ENCODE measurements at regions not wholly inside any gene's neighbourhood (a gene's known extent, or its start where the extent isn't known, plus 50 kb on each side); places are given as distances from the start of the nearest gene placed in this dataset.
A peak's percentile ranks its signal among the peaks of the same experiment; 100 is the strongest.
"Not testable (repeated sequence)": the region's sequence is repeated elsewhere in the genome, so short reads cannot be mapped to it uniquely, and the experiment has no call there.

DNA sequence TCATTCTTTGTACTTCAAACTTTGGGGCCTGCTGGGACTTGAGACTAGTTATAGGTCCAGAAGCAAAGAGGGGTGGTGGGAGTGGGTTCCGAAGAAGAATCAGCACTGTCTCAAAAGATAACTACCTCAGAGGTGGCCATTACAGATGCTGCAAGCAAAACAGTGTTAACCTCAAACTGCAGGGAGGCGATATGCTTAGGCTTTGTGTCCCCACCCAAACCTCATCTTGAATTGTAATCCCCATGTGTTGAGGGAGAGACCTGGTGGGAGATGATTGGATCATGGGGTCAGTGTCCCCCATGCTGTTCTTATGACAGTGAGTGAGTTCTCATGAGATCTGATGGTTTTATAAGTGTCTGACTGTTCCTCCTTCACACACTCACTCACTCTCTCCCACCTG lies 545.3 kb downstream of the XYLT1 start:
- H3K4me3 ChIP-seq (ENCODE audit: low read depth in 1 of 3, low read length in 3 of 3): no peak overlapping the region
- no peak overlapping the region for H3K27ac ChIP-seq (ENCODE audit: low read depth in 1 of 3, low read length in 2 of 3)
- 93 to 94% (median 93%) methylated on average over 2 of the region's 2 CpGs for WGBS, 3 donors
- no peaks in the 10 kb centered on the region for H3K9me3 ChIP-seq (ENCODE audit: control insufficient read depth in 2 of 2, insufficient read depth in 1 of 2, low read depth in 1 of 2, low read length in 1 of 2)
- no peaks in the 10 kb centered on the region for H3K4me1 ChIP-seq (ENCODE audit: control insufficient read depth in 3 of 3, insufficient read depth in 2 of 3, low read depth in 1 of 3, low read length in 2 of 3)
- FAIRE-seq (no peak), DNase-seq (no peak)
- no peaks in the 10 kb centered on the region for H3K36me3 ChIP-seq (ENCODE audit: control insufficient read depth in 3 of 3, insufficient read depth in 2 of 3, low read depth in 1 of 3, low read length in 3 of 3)
- no peaks in the 10 kb centered on the region for H3K27me3 ChIP-seq (ENCODE audit: control insufficient read depth in 3 of 3, insufficient read depth in 3 of 3, low read length in 3 of 3)

DNA sequence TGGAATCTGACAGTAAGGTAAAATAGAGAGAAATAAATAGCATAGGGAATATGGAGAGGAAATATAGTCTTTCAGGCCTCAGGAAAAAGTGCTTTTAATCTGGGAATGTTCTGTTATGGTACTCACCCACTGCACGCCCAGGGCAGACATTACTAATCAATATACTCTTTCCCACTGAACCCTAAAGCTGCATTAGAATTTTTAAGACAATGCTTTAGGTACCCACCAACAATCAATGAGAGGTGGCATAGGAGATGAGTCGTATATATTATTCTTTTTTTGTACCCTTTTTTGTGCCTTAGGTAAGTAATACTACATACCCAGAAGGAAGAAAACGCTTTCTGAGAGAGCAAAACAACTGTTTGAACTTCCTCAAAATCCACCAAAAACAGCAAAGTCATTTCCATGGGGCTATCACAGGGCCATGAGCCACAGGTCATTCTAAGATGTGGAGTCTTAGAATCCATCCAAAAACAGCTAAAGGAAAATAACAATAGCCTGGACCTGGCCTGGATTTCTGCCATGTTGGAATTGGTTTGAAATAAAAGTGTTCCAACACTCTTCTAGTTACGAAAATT lies 542.1 kb downstream of the XYLT1 start:
- Histone ChIP-seq H3K9me3 (ENCODE audit: control insufficient read depth in 2 of 2, insufficient read depth in 1 of 2, low read depth in 1 of 2, low read length in 1 of 2) (no peaks in the 10 kb centered on the region), H3K27ac (ENCODE audit: low read depth in 1 of 3, low read length in 2 of 3) (no peak overlapping the region), H3K27me3 (ENCODE audit: control insufficient read depth in 3 of 3, insufficient read depth in 3 of 3, low read length in 3 of 3) (no peaks in the 10 kb centered on the region), H3K4me3 (ENCODE audit: low read depth in 1 of 3, low read length in 3 of 3) (no peak overlapping the region), H3K4me1 (ENCODE audit: control insufficient read depth in 3 of 3, insufficient read depth in 2 of 3, low read depth in 1 of 3, low read length in 2 of 3) (no peaks in the 10 kb centered on the region), H3K36me3 (ENCODE audit: control insufficient read depth in 3 of 3, insufficient read depth in 2 of 3, low read depth in 1 of 3, low read length in 3 of 3) (no peaks in the 10 kb centered on the region)
- 72 to 78% (median 77%) methylated on average over 4 of the region's 4 CpGs for WGBS, 3 donors
- DNase-seq: no peak
- no peak for FAIRE-seq

DNA sequence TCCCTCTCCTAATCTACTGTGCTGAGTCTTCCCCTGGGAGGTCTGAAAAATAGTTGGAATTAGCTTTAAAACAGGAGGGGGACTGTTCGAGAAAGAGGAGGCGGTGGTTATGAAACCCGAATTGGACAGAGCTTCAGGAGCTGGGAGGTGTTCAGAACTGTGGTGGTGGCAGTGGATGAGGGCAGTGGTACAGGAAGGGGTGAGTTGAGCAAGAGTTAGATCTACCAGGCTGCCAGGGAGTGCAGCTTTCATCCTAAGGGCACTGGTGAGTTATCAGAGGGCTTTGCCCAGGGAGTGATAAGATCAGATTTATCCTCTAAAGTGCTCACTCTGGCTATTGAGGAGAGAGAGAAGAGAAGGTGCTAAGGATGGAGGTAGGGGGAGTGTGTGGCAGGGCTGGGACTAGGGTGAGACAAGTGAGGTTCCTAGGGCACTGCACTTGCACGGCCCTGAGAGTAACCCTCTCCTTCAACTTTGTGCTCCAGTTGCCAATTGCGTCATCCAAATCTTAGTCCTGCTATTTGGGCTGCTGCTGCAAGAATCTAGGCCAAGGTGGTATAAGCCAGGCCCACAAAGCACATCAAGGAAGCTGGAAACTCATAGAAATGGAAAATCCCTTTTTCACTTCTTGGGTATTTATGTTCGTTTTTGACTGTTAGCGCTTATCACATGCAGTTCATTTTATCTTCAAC lies 540.3 kb downstream of the XYLT1 start:
- H3K27me3 ChIP-seq (ENCODE audit: control insufficient read depth in 3 of 3, insufficient read depth in 3 of 3, low read length in 3 of 3): no peaks in the 10 kb centered on the region
- H3K36me3 ChIP-seq (ENCODE audit: control insufficient read depth in 3 of 3, insufficient read depth in 2 of 3, low read depth in 1 of 3, low read length in 3 of 3): no peaks in the 10 kb centered on the region
- H3K9me3 ChIP-seq (ENCODE audit: control insufficient read depth in 2 of 2, insufficient read depth in 1 of 2, low read depth in 1 of 2, low read length in 1 of 2): no peaks in the 10 kb centered on the region
- FAIRE-seq (no peak), DNase-seq (no peak)
- no peak overlapping the region for H3K27ac ChIP-seq (ENCODE audit: low read depth in 1 of 3, low read length in 2 of 3)
- no peaks in the 10 kb centered on the region for H3K4me1 ChIP-seq (ENCODE audit: control insufficient read depth in 3 of 3, insufficient read depth in 2 of 3, low read depth in 1 of 3, low read length in 2 of 3)
- WGBS, 3 donors: 69 to 77% (median 76%) methylated on average over 7 of the region's 7 CpGs
- no peak overlapping the region for H3K4me3 ChIP-seq (ENCODE audit: low read depth in 1 of 3, low read length in 3 of 3)

DNA sequence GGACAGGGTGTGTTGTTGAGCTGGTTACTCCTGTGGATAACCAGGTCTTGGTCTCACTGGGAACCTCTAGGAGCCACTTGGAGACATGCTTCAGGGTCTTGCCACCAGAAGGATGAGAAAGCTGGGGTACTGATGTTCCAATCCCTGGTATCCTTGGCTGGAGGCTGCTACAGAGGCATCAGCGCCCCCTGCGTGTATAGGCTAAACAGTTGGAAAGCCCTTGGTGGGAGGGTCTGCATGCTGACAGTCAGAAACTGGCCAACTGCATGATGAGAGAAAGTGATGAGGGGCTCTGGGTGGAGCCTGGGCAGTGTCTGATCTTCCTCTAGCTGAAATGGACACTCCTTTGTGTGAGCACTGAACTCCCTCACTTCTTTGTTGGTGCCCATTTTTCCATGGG lies 536.9 kb downstream of the XYLT1 start:
- WGBS, 3 donors: 67 to 91% (median 69%) methylated on average over 2 of the region's 2 CpGs
- Histone ChIP-seq H3K4me3 (ENCODE audit: low read depth in 1 of 3, low read length in 3 of 3) (no peak overlapping the region), H3K36me3 (ENCODE audit: control insufficient read depth in 3 of 3, insufficient read depth in 2 of 3, low read depth in 1 of 3, low read length in 3 of 3) (no peaks in the 10 kb centered on the region), H3K4me1 (ENCODE audit: control insufficient read depth in 3 of 3, insufficient read depth in 2 of 3, low read depth in 1 of 3, low read length in 2 of 3) (no peaks in the 10 kb centered on the region), H3K9me3 (ENCODE audit: control insufficient read depth in 2 of 2, insufficient read depth in 1 of 2, low read depth in 1 of 2, low read length in 1 of 2) (no peaks in the 10 kb centered on the region), H3K27me3 (ENCODE audit: control insufficient read depth in 3 of 3, insufficient read depth in 3 of 3, low read length in 3 of 3) (no peaks in the 10 kb centered on the region), H3K27ac (ENCODE audit: low read depth in 1 of 3, low read length in 2 of 3) (no peak overlapping the region)
- DNase-seq: no peak
- FAIRE-seq: no peak

DNA sequence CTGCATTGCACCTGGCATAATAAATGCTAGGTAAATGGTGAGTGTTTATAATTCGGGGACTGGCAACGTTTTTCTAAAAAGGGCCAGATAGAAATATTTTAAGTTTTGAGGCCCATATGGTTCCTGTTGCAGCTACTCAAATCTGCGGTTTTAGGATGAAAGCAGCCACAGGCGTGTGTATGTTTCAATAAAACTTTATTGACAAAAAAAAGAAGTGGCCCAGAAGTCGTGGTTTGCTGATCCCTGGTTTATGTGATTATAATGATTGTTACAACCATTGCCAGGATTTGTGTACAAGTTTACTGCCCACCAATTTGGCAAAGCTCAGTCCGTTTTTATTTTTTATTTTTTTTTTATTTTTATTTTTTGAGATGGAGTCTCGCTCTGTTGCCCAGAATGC lies 536.1 kb downstream of the XYLT1 start:
- H3K9me3 ChIP-seq (ENCODE audit: control insufficient read depth in 2 of 2, insufficient read depth in 1 of 2, low read depth in 1 of 2, low read length in 1 of 2): no peaks in the 10 kb centered on the region
- DNase-seq (no peak), FAIRE-seq (no peak)
- no peak overlapping the region for H3K27ac ChIP-seq (ENCODE audit: low read depth in 1 of 3, low read length in 2 of 3)
- WGBS, 3 donors: 83 to 90% (median 86%) methylated on average over 7 of the region's 7 CpGs
- no peaks in the 10 kb centered on the region for H3K4me1 ChIP-seq (ENCODE audit: control insufficient read depth in 3 of 3, insufficient read depth in 2 of 3, low read depth in 1 of 3, low read length in 2 of 3)
- H3K36me3 ChIP-seq (ENCODE audit: control insufficient read depth in 3 of 3, insufficient read depth in 2 of 3, low read depth in 1 of 3, low read length in 3 of 3): no peaks in the 10 kb centered on the region
- H3K4me3 ChIP-seq (ENCODE audit: low read depth in 1 of 3, low read length in 3 of 3): no peak overlapping the region
- no peaks in the 10 kb centered on the region for H3K27me3 ChIP-seq (ENCODE audit: control insufficient read depth in 3 of 3, insufficient read depth in 3 of 3, low read length in 3 of 3)

DNA sequence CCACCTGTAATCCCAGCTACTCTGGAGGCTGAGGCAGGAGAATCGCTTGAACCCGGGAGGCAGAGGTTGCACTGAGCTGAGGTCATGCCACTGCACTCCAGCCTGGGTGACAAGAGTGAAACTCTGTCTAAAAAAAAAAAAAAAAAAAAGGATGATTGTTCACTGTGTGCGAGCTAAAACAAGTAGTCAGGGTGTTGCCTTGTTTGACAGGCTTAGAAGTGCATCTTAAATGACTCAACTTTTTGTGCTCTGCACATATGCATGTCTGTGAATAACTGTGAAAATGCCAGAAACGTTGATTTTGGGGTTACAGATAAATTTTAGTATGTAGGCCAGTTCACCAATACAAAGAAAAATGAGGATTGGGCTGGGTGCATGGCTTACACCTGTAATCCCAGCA lies 534.9 kb downstream of the XYLT1 start:
- not testable (repeated sequence) for FAIRE-seq; DNase-seq; H3K27ac ChIP-seq (ENCODE audit: low read depth in 1 of 3, low read length in 2 of 3); H3K27me3 ChIP-seq (ENCODE audit: control insufficient read depth in 3 of 3, insufficient read depth in 3 of 3, low read length in 3 of 3); H3K4me3 ChIP-seq (ENCODE audit: low read depth in 1 of 3, low read length in 3 of 3); H3K36me3 ChIP-seq (ENCODE audit: control insufficient read depth in 3 of 3, insufficient read depth in 2 of 3, low read depth in 1 of 3, low read length in 3 of 3); H3K4me1 ChIP-seq (ENCODE audit: control insufficient read depth in 3 of 3, insufficient read depth in 2 of 3, low read depth in 1 of 3, low read length in 2 of 3); H3K9me3 ChIP-seq (ENCODE audit: control insufficient read depth in 2 of 2, insufficient read depth in 1 of 2, low read depth in 1 of 2, low read length in 1 of 2)
- 74 to 85% (median 74%) methylated on average over 4 of the region's 4 CpGs for WGBS, 3 donors

DNA sequence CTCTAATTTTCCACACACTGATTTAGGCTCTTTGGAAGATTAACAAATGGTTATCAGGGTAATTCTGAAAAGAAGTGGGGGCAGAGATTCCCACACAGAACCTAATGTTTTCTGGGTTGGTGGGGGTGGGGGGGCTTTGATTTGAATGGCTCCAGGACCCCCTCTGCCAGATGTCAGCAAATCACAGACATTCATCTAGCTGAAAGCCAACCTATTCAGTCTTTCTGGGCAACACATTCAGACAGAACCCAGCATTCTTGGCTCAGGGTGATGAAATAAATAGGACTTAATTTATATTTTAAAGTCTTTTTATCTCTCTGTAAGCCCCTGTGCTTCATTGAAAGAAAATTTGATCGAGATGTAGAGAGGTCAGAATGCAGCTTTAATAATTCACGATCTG lies 533.2 kb downstream of the XYLT1 start:
- Histone ChIP-seq H3K4me1 (ENCODE audit: control insufficient read depth in 3 of 3, insufficient read depth in 2 of 3, low read depth in 1 of 3, low read length in 2 of 3) (no peaks in the 10 kb centered on the region), H3K27me3 (ENCODE audit: control insufficient read depth in 3 of 3, insufficient read depth in 3 of 3, low read length in 3 of 3) (no peaks in the 10 kb centered on the region), H3K4me3 (ENCODE audit: low read depth in 1 of 3, low read length in 3 of 3) (no peak overlapping the region), H3K9me3 (ENCODE audit: control insufficient read depth in 2 of 2, insufficient read depth in 1 of 2, low read depth in 1 of 2, low read length in 1 of 2) (no peaks in the 10 kb centered on the region), H3K27ac (ENCODE audit: low read depth in 1 of 3, low read length in 2 of 3) (no peak overlapping the region), H3K36me3 (ENCODE audit: control insufficient read depth in 3 of 3, insufficient read depth in 2 of 3, low read depth in 1 of 3, low read length in 3 of 3) (no peaks in the 10 kb centered on the region)
- 13 to 43% (median 18%) methylated on average over 2 of the region's 2 CpGs for WGBS, 3 donors
- FAIRE-seq (no peak), DNase-seq (no peak)

DNA sequence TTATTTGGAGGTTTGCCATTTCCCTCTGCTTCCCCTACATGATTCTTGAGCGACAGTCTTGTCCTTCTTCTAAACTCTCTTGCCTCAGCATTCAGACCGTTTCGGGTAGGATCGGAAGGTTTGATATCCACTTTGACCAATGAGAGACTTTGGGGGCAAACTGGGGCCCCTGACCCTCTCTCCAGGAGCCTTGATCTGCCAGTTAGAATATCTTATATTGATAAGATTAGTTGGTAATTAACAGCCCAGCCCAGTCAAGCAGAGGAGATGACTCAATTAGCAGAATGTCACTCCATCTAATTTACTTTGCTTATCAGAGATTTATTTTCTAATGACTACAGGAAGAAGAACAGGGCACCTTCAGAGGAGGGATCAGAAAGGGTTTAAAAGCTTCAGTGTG lies 532.8 kb downstream of the XYLT1 start:
- Histone ChIP-seq H3K9me3 (ENCODE audit: control insufficient read depth in 2 of 2, insufficient read depth in 1 of 2, low read depth in 1 of 2, low read length in 1 of 2) (no peaks in the 10 kb centered on the region), H3K4me3 (ENCODE audit: low read depth in 1 of 3, low read length in 3 of 3) (no peak overlapping the region), H3K36me3 (ENCODE audit: control insufficient read depth in 3 of 3, insufficient read depth in 2 of 3, low read depth in 1 of 3, low read length in 3 of 3) (no peaks in the 10 kb centered on the region), H3K4me1 (ENCODE audit: control insufficient read depth in 3 of 3, insufficient read depth in 2 of 3, low read depth in 1 of 3, low read length in 2 of 3) (no peaks in the 10 kb centered on the region), H3K27me3 (ENCODE audit: control insufficient read depth in 3 of 3, insufficient read depth in 3 of 3, low read length in 3 of 3) (no peaks in the 10 kb centered on the region), H3K27ac (ENCODE audit: low read depth in 1 of 3, low read length in 2 of 3) (no peak overlapping the region)
- FAIRE-seq (no peak), DNase-seq (peak in 1 of 2 donors; percentile 5)
- 9 to 26% (median 10%) methylated on average over 4 of the region's 4 CpGs for WGBS, 3 donors

DNA sequence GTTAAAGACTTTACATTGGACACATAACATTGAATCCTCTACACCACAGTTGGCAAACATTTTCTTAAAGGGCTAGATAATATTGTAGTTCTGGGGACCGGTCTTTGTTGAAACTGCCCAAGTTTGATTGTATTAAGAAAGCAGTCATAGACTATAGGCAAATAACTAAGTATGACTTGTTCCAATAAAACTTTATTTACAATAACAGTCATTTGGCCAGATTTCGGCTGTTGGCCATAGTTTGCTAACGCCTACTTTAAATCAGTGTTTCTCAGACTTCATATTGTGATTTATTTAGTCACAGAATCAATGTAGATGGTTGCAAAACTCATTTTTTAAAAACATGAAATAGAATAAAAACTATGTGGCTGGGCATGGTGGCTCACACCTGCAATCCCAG lies 531.8 kb downstream of the XYLT1 start:
- 78 to 87% (median 83%) methylated on average over 3 of the region's 3 CpGs for WGBS, 3 donors
- no peak for FAIRE-seq
- H3K27ac ChIP-seq (ENCODE audit: low read depth in 1 of 3, low read length in 2 of 3): no peak overlapping the region

More for the DNA sequence above, 531.8 kb downstream of the XYLT1 start:
- no peaks in the 10 kb centered on the region for H3K9me3 ChIP-seq (ENCODE audit: control insufficient read depth in 2 of 2, insufficient read depth in 1 of 2, low read depth in 1 of 2, low read length in 1 of 2)
- no peaks in the 10 kb centered on the region for H3K4me1 ChIP-seq (ENCODE audit: control insufficient read depth in 3 of 3, insufficient read depth in 2 of 3, low read depth in 1 of 3, low read length in 2 of 3)
- H3K4me3 ChIP-seq (ENCODE audit: low read depth in 1 of 3, low read length in 3 of 3): no peak overlapping the region
- no peaks in the 10 kb centered on the region for H3K27me3 ChIP-seq (ENCODE audit: control insufficient read depth in 3 of 3, insufficient read depth in 3 of 3, low read length in 3 of 3)
- H3K36me3 ChIP-seq (ENCODE audit: control insufficient read depth in 3 of 3, insufficient read depth in 2 of 3, low read depth in 1 of 3, low read length in 3 of 3): no peaks in the 10 kb centered on the region
- DNase-seq: no peak

Measured in small intestine (tissue), 7 donors.